Muscle layer of duodenum (tissue), 2 donors: ENCODE measurements at regions not wholly inside any gene's neighbourhood (a gene's known extent, or its start where the extent isn't known, plus 50 kb on each side); places are given as distances from the start of the nearest gene placed in this dataset.

Source experiments
- H3K27ac ChIP-seq: one replicate; pipeline ENCODE4 v1.7.0; 2013; ENCODE audit warnings: mild to moderate bottlenecking, low read length
- H3K27me3 ChIP-seq: one replicate; pipeline ENCODE4 v1.7.0; 2013; ENCODE audit warnings: low read depth, mild to moderate bottlenecking, control low read depth, low read length
- H3K36me3 ChIP-seq, 2 donors: one replicate each; pipeline ENCODE4 v1.7.0; 2013; ENCODE audit warnings: low read length in 2 of 2, control low read depth in 1 of 2, mild to moderate bottlenecking in 1 of 2; ENCODE audit not compliant: insufficient read depth in 2 of 2, control insufficient read depth in 1 of 2
- H3K4me1 ChIP-seq, 2 donors: one replicate each; pipeline ENCODE4 v1.7.0; 2013; ENCODE audit warnings: low read length in 2 of 2, mild to moderate bottlenecking in 2 of 2, control low read depth in 1 of 2, moderate library complexity in 1 of 2; ENCODE audit not compliant: insufficient read depth in 2 of 2, control insufficient read depth in 1 of 2
- H3K4me3 ChIP-seq, 2 donors: one replicate each; pipeline ENCODE4 v1.7.0; 2013; ENCODE audit warnings: low read length in 2 of 2, low read depth in 1 of 2, mild to moderate bottlenecking in 1 of 2
- H3K9me3 ChIP-seq, 2 donors: one replicate each; pipeline ENCODE4 v1.7.0; 2013; ENCODE audit warnings: low read length in 2 of 2, control low read depth in 1 of 2, mild to moderate bottlenecking in 1 of 2; ENCODE audit not compliant: control insufficient read depth in 1 of 2
- donor health status: healthy.

DNA sequence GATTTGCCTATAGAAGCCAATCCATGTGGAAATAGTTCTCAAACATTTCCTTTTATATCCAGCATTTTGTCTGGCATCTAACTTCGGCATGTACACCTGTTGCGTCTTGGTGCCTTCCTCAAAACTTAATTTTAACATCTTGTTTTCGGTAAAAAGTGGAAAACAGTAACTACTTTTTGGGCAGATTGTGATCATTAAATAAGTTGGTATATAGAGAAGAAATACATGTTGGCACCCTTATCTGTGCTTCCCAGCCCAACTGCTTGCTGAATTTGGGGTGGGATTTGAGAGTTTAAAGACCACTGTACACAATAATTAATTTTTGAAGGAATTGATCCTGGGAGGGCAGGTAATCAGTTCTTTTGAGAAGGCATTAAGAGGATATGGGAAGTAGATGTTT is 566.8 kb downstream of the PDCD6IP start:
- H3K4me3 ChIP-seq = no peak overlapping the region
- no peak overlapping the region for H3K27ac ChIP-seq
- no peaks in the 10 kb centered on the region for H3K4me1 ChIP-seq
- H3K27me3 ChIP-seq = no peaks in the 10 kb centered on the region
- no peaks in the 10 kb centered on the region for H3K36me3 ChIP-seq
- no peaks in the 10 kb centered on the region for H3K9me3 ChIP-seq

GRCh38 chr3:34365771-34366170 is 567.3 kb downstream of the PDCD6IP start:
- Histone ChIP-seq H3K9me3 (no peaks in the 10 kb centered on the region), H3K27ac (no peak overlapping the region), H3K36me3 (no peaks in the 10 kb centered on the region), H3K4me3 (no peak overlapping the region), H3K4me1 (no peaks in the 10 kb centered on the region), H3K27me3 (no peaks in the 10 kb centered on the region)

DNA sequence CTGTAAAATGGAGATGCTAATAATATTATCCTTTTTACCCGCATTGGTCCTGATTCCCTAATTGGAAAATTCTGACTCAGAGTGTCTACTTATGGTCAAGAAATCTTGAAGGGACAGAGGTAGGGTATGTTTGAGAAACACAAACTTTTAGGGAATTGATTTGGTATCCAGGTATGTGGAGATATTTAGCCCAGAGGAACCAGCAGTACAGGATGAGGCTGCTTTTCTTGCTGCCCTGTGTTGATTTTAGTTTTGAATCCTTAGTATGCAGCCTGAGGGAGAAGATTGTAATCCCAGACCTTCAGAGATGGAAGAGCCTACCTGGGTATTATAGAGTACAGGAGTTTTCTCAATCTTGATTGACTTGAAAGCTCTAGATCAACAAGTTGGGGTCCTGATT is 569.1 kb downstream of the PDCD6IP start:
- no peaks in the 10 kb centered on the region for H3K9me3 ChIP-seq
- H3K4me3 ChIP-seq = no peak overlapping the region
- H3K27ac ChIP-seq = no peak overlapping the region
- H3K27me3 ChIP-seq = no peaks in the 10 kb centered on the region
- H3K4me1 ChIP-seq = no peaks in the 10 kb centered on the region
- H3K36me3 ChIP-seq = no peaks in the 10 kb centered on the region

DNA sequence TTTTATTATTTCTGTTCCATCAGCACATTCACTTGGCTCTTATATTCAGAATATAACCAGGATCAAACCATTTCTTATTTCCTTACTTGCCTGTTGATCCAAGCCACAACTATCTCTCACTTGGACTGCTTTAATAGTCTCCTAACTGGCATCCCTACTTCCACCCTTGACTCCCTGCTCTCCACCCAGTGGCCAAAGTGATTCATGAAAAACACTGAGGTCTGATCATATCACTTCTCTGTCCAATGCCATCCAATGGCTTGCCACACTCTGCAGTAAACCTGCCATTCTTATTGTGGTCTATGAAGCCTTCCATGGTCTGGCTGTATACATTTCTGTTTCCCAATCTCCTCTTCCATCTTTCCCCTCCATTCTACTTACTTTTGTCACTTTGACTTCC is 576.1 kb downstream of the PDCD6IP start:
- no peak overlapping the region for H3K4me3 ChIP-seq

DNA sequence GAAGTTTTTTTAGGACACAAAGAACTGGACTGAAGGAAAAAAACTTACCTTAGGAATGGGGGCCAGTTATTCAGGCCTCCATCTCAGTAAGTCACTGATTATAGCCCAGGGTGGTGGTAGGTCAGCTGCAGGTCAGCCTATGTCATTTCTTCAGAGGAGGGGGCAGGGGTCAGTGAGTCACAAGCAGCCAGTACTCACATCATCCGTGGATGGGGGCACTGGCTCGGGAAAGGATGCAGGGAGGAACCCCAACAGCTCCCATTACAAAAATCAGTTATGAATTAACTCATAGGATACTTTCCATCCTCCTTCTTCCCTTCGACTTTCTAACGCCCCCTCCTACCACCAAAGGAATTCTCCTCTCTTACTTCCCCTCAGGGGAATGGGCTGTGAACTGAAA is 578.3 kb downstream of the PDCD6IP start:
- Histone ChIP-seq H3K9me3 (no peaks in the 10 kb centered on the region), H3K27me3 (no peaks in the 10 kb centered on the region), H3K27ac (no peak overlapping the region), H3K4me3 (no peak overlapping the region), H3K36me3 (no peaks in the 10 kb centered on the region), H3K4me1 (peaks cover 0 to 3% of the 10 kb centered on the region in 2 donors)

More for the DNA sequence above, 576.1 kb downstream of the PDCD6IP start:
- Histone ChIP-seq H3K27ac (no peak overlapping the region), H3K36me3 (no peaks in the 10 kb centered on the region), H3K9me3 (no peaks in the 10 kb centered on the region), H3K4me1 (peaks cover 0 to 3% of the 10 kb centered on the region in 2 donors), H3K27me3 (no peaks in the 10 kb centered on the region)

- no peak overlapping the region for H3K27ac ChIP-seq
- H3K4me1 ChIP-seq = peaks cover 0 to 3% of the 10 kb centered on the region in 2 donors
- H3K36me3 ChIP-seq = no peaks in the 10 kb centered on the region
- H3K9me3 ChIP-seq = no peaks in the 10 kb centered on the region
- no peak overlapping the region for H3K4me3 ChIP-seq
- H3K27me3 ChIP-seq = no peaks in the 10 kb centered on the region
These were observed 579.5 kb downstream of the PDCD6IP start for GRCh38 chr3:34377961-34378360.

- no peak overlapping the region for H3K4me3 ChIP-seq
- H3K9me3 ChIP-seq = no peaks in the 10 kb centered on the region
- peaks cover 0 to 3% of the 10 kb centered on the region in 2 donors for H3K4me1 ChIP-seq
- no peaks in the 10 kb centered on the region for H3K27me3 ChIP-seq
- H3K27ac ChIP-seq = no peak overlapping the region
- no peaks in the 10 kb centered on the region for H3K36me3 ChIP-seq
These were observed 582.8 kb downstream of the PDCD6IP start for GRCh38 chr3:34381243-34381642.

GRCh38 chr3:34382859-34383258 is 584.4 kb downstream of the PDCD6IP start:
- no peaks in the 10 kb centered on the region for H3K27me3 ChIP-seq
- no peak overlapping the region for H3K27ac ChIP-seq
- H3K36me3 ChIP-seq = no peaks in the 10 kb centered on the region
- no peaks in the 10 kb centered on the region for H3K9me3 ChIP-seq
- H3K4me1 ChIP-seq = peaks cover 0 to 3% of the 10 kb centered on the region in 2 donors
- no peak overlapping the region for H3K4me3 ChIP-seq

GRCh38 chr3:34386309-34386708 is 587.9 kb downstream of the PDCD6IP start:
- Histone ChIP-seq H3K36me3 (no peaks in the 10 kb centered on the region), H3K9me3 (no peaks in the 10 kb centered on the region), H3K4me3 (no peak overlapping the region), H3K27me3 (no peaks in the 10 kb centered on the region), H3K27ac (no peak overlapping the region), H3K4me1 (no peaks in the 10 kb centered on the region)

DNA sequence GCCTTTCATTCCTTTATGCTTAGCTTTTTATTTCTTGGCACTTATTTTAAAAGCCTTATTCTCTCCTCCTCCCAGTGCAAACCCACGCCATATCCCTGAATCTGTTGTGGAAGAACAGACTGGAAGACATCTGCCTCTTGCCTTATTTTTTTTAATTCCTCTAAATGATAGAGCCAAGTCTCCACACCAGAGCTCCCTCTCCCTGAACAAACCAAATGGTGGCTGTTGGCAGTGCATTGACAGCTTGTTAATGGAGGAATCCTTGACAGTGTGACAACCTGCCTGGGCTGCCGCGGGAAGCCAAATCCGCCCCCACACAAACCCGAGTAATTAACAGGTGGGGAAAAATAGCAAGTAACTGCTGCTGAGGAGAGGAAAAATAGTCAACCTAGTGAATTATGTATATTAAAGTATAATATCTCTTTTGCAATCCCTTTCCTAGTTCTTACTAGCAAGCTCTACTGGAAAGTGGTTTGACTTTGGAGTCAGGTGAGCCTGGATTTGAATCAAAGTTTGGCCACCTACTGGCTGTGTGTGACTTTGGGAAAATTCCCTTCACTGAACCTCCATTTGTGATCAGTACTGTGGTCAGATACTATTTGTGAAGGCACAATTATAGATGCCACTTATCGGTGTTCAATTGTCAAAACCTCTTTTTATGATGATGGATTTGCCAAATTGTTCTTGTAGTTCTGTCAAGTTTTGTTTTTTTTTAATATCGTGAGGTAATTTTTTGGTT is 589.6 kb downstream of the PDCD6IP start:
- Histone ChIP-seq H3K9me3 (no peaks in the 10 kb centered on the region), H3K27me3 (no peaks in the 10 kb centered on the region), H3K4me1 (no peaks in the 10 kb centered on the region), H3K36me3 (no peaks in the 10 kb centered on the region), H3K27ac (no peak overlapping the region), H3K4me3 (no peak overlapping the region)

DNA sequence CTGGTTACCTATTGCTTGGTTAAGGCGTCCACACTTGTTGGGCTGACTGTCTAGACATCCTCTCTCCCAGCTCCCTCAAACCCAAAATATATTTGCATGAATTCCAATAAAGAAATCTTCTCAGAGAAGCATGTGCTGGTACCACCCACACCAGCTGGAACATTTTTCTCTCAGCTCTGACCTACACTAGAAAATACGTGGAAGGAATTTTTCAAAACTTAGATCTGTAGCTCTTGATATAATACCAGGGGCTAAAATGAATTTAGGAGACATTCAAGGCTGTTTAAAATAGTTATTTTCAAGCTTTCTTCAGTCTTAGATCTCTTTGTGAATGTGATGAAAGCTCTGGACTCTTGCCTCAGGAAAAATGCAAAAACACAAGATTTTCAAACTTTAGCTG is 590.4 kb downstream of the PDCD6IP start:
- H3K27ac ChIP-seq = no peak overlapping the region
- H3K4me1 ChIP-seq = no peaks in the 10 kb centered on the region
- no peaks in the 10 kb centered on the region for H3K9me3 ChIP-seq
- no peaks in the 10 kb centered on the region for H3K27me3 ChIP-seq
- H3K4me3 ChIP-seq = no peak overlapping the region
- no peaks in the 10 kb centered on the region for H3K36me3 ChIP-seq
